ENCODE measurements at regions not wholly inside any gene's neighbourhood (a gene's known extent, or its start where the extent isn't known, plus 50 kb on each side); places are given as distances from the start of the nearest gene placed in this dataset.

DNA sequence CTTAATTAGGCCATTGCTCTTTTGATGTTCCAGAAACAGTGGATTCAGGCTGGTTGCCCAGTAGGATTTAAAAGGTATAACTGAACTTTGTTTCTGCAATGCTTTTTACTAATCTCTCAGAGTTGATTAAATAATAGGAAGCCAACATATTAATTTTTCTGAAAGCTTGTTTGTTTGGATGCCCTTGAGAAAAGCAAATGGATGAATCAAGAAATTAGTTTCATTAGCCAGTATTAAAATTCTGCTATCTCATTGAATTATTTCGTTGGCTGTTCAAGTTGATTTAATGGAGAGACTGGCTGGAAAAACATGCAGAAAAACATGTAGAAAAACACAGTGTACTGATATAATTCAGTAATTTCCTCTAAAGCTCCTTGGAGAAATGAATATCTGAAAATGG lies 178.9 kb upstream of the THRB start (continued):
- TF ChIP-seq, protein P1, sequence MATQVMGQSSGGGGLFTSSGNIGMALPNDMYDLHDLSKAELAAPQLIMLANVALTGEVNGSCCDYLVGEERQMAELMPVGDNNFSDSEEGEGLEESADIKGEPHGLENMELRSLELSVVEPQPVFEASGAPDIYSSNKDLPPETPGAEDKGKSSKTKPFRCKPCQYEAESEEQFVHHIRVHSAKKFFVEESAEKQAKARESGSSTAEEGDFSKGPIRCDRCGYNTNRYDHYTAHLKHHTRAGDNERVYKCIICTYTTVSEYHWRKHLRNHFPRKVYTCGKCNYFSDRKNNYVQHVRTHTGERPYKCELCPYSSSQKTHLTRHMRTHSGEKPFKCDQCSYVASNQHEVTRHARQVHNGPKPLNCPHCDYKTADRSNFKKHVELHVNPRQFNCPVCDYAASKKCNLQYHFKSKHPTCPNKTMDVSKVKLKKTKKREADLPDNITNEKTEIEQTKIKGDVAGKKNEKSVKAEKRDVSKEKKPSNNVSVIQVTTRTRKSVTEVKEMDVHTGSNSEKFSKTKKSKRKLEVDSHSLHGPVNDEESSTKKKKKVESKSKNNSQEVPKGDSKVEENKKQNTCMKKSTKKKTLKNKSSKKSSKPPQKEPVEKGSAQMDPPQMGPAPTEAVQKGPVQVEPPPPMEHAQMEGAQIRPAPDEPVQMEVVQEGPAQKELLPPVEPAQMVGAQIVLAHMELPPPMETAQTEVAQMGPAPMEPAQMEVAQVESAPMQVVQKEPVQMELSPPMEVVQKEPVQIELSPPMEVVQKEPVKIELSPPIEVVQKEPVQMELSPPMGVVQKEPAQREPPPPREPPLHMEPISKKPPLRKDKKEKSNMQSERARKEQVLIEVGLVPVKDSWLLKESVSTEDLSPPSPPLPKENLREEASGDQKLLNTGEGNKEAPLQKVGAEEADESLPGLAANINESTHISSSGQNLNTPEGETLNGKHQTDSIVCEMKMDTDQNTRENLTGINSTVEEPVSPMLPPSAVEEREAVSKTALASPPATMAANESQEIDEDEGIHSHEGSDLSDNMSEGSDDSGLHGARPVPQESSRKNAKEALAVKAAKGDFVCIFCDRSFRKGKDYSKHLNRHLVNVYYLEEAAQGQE (IDR thresholded peaks at IDR 0.05; ENCODE audit: unreplicated experiment) = no peak
- TF ChIP-seq EZH2 (IDR thresholded peaks at IDR 0.05; ENCODE audit: low read depth, unreplicated experiment) = no peak
- TF ChIP-seq STAT1 (IDR thresholded peaks at IDR 0.05; ENCODE audit: unreplicated experiment) = no peak
- no peak for TF ChIP-seq POLR2AphosphoS5 (IDR thresholded peaks at IDR 0.05; ENCODE audit: low read depth)
- no peak for TF ChIP-seq ZNF331 (CRISPR knock-in tag; IDR thresholded peaks at IDR 0.05; ENCODE audit: low read depth)

DNA sequence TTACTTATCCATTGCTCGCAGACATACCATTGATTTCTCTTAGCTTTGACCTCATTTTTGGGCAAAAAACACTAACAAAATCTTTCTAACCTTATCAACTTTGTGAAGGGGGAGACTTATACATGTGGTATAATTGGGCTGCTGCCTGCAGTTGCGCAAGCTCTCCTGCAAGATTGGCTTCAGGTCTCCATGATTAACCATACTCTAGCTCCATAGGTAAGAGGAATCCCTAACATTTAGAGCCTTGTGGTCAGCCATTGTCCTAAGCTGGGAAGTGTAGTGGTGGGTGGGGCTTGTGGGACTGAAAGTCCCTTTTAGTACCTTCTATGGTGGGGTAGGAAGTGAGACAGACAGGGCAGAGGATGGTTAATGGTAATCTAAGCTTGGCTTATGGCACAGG lies 179.6 kb upstream of the THRB start:
- H3K9me3 Mint-ChIP-seq = no peaks in the 10 kb centered on the region
- DNase-seq (ENCODE audit: low spot score) (peak; percentile 50), ATAC-seq (peak; percentile 61)
- no peak overlapping the region for H3K27ac Mint-ChIP-seq
- Histone ChIP-seq H3K4me2 (no peak overlapping the region), H3F3A (replicated peaks; ENCODE audit: low read depth) (no peaks in the 10 kb centered on the region), H3K79me2 (replicated peaks; ENCODE audit: insufficient read depth) (no peaks in the 10 kb centered on the region), H4K20me1 (replicated peaks; ENCODE audit: insufficient read depth) (no peaks in the 10 kb centered on the region), H3K27me3 (ENCODE audit: insufficient read depth) (no peaks in the 10 kb centered on the region), H3K4me1 (ENCODE audit: insufficient read depth) (no peaks in the 10 kb centered on the region), H3K27ac (ENCODE audit: low read depth) (no peak overlapping the region), H2AFZ (no peak overlapping the region; the same call in 1 of the 2 replicates), H3K9me2 (ENCODE audit: insufficient read depth) (no peaks in the 10 kb centered on the region), H3K4me3 (no peak overlapping the region), H3K36me3 (ENCODE audit: insufficient read depth) (no peaks in the 10 kb centered on the region)
- H3K27me3 Mint-ChIP-seq (ENCODE audit: insufficient read depth, low read depth, poor library complexity) = no peaks in the 10 kb centered on the region
- H3K36me3 Mint-ChIP-seq (ENCODE audit: low read depth) = no peaks in the 10 kb centered on the region
- TF ChIP-seq STAT1 (IDR thresholded peaks at IDR 0.05; ENCODE audit: unreplicated experiment) (no peak), EZH2phosphoT487 (IDR thresholded peaks at IDR 0.05; ENCODE audit: unreplicated experiment) (no peak), JUNB (IDR thresholded peaks at IDR 0.05; ENCODE audit: unreplicated experiment) (no peak)
- TF ChIP-seq, protein P2, sequence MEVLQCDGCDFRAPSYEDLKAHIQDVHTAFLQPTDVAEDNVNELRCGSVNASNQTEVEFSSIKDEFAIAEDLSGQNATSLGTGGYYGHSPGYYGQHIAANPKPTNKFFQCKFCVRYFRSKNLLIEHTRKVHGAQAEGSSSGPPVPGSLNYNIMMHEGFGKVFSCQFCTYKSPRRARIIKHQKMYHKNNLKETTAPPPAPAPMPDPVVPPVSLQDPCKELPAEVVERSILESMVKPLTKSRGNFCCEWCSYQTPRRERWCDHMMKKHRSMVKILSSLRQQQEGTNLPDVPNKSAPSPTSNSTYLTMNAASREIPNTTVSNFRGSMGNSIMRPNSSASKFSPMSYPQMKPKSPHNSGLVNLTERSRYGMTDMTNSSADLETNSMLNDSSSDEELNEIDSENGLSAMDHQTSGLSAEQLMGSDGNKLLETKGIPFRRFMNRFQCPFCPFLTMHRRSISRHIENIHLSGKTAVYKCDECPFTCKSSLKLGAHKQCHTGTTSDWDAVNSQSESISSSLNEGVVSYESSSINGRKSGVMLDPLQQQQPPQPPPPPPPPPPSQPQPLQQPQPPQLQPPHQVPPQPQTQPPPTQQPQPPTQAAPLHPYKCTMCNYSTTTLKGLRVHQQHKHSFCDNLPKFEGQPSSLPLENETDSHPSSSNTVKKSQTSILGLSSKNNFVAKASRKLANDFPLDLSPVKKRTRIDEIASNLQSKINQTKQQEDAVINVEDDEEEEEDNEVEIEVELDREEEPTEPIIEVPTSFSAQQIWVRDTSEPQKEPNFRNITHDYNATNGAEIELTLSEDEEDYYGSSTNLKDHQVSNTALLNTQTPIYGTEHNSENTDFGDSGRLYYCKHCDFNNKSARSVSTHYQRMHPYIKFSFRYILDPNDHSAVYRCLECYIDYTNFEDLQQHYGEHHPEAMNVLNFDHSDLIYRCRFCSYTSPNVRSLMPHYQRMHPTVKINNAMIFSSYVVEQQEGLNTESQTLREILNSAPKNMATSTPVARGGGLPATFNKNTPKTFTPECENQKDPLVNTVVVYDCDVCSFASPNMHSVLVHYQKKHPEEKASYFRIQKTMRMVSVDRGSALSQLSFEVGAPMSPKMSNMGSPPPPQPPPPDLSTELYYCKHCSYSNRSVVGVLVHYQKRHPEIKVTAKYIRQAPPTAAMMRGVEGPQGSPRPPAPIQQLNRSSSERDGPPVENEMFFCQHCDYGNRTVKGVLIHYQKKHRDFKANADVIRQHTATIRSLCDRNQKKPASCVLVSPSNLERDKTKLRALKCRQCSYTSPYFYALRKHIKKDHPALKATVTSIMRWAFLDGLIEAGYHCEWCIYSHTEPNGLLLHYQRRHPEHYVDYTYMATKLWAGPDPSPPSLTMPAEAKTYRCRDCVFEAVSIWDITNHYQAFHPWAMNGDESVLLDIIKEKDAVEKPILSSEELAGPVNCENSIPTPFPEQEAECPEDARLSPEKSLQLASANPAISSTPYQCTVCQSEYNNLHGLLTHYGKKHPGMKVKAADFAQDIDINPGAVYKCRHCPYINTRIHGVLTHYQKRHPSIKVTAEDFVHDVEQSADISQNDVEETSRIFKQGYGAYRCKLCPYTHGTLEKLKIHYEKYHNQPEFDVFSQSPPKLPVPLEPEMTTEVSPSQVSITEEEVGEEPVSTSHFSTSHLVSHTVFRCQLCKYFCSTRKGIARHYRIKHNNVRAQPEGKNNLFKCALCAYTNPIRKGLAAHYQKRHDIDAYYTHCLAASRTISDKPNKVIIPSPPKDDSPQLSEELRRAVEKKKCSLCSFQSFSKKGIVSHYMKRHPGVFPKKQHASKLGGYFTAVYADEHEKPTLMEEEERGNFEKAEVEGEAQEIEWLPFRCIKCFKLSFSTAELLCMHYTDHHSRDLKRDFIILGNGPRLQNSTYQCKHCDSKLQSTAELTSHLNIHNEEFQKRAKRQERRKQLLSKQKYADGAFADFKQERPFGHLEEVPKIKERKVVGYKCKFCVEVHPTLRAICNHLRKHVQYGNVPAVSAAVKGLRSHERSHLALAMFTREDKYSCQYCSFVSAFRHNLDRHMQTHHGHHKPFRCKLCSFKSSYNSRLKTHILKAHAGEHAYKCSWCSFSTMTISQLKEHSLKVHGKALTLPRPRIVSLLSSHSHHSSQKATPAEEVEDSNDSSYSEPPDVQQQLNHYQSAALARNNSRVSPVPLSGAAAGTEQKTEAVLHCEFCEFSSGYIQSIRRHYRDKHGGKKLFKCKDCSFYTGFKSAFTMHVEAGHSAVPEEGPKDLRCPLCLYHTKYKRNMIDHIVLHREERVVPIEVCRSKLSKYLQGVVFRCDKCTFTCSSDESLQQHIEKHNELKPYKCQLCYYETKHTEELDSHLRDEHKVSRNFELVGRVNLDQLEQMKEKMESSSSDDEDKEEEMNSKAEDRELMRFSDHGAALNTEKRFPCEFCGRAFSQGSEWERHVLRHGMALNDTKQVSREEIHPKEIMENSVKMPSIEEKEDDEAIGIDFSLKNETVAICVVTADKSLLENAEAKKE (CRISPR knock-in tag; IDR thresholded peaks at IDR 0.05) = no peak
- TF ChIP-seq, protein P3, sequence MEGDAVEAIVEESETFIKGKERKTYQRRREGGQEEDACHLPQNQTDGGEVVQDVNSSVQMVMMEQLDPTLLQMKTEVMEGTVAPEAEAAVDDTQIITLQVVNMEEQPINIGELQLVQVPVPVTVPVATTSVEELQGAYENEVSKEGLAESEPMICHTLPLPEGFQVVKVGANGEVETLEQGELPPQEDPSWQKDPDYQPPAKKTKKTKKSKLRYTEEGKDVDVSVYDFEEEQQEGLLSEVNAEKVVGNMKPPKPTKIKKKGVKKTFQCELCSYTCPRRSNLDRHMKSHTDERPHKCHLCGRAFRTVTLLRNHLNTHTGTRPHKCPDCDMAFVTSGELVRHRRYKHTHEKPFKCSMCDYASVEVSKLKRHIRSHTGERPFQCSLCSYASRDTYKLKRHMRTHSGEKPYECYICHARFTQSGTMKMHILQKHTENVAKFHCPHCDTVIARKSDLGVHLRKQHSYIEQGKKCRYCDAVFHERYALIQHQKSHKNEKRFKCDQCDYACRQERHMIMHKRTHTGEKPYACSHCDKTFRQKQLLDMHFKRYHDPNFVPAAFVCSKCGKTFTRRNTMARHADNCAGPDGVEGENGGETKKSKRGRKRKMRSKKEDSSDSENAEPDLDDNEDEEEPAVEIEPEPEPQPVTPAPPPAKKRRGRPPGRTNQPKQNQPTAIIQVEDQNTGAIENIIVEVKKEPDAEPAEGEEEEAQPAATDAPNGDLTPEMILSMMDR (conservative IDR thresholded peaks at IDR 0.05; ENCODE audit: low read depth in 2 of 2) = no peak
- TF ChIP-seq, protein P1 (IDR thresholded peaks at IDR 0.05; ENCODE audit: unreplicated experiment) = no peak
- no peak overlapping the region for H3K4me3 Mint-ChIP-seq
- H3K4me1 Mint-ChIP-seq = no peaks in the 10 kb centered on the region
